Hematopoietic multipotent progenitor cell treated with erythropoietin and hydrocortisone succinate and interleukin-3 and kit ligand, for 6 days (in vitro differentiated cells): ENCODE measurements at regions not wholly inside any gene's neighbourhood (a gene's known extent, or its start where the extent isn't known, plus 50 kb on each side); places are given as distances from the start of the nearest gene placed in this dataset.
"Not testable (repeated sequence)": the region's sequence is repeated elsewhere in the genome, so short reads cannot be mapped to it uniquely, and the experiment has no call there.

Experiments used
- DNase-seq: peaks from one replicate; pipeline ENCODE4 v3.0.0-alpha.2; 2015

- peak; percentile 41 for DNase-seq
These were observed 70.0 kb downstream of the LMO4 start for GRCh38 chr1:87398641-87399040.

DNA sequence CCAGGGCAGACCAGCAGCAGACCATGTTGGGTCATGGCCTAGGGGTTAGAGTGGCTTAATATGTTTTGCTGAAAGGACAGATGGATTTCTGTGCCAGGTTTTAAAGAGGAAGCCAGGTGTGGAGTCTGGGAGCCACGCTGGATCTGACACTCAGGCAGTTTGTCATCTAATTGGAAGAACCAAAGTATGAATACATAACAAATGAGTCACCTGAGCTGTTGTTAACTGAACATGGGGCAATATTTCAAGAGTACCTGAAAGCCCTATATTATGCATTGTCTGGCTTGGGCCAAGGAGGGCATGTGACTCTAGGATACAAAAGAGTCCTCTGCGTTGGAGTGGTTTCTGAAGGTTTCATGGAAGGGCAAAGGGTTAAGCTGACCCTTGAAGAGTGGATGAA is 70.6 kb downstream of the LMO4 start:
- no peak for DNase-seq

DNA sequence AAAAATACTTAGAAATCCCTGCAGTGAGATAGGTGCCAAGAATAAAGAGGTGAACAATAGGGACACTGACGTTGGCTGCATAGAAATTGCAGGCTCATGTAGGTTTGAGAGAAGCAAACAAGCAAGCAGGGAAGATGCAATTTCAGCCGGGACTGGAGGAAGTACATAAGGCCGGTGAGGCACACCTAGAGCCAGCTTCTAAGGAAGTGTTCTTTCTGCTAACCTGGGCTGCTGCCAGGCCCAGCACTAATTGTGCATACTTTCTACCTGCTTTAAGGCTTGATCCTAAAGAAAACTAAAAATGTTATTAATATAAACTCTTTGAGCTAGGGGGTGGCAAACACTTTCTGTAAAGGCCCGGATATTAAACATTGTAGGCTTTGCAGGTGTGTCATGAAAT is 71.0 kb downstream of the LMO4 start:
- DNase-seq = no peak

DNA sequence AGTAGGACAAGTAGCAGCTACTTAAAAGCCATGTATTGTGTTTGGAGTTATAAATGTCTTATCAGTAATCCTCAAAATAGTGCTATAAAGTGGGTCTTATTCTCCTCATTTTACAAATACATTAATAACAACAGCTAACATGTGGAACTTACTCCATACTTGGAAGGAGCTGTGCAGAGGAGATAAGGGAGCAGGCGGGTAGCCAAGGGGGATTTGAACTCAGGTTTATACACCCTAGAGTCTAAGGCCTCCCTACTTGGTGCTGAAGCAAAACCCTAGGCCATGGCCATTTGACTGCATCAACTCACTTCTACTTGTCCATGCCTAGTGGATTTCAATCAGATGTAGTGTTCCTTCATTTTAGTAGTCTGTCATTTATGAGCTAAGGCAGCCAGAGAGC is 72.1 kb downstream of the LMO4 start:
- peak; percentile 39 for DNase-seq

- no peak for DNase-seq
These were observed 73.7 kb downstream of the LMO4 start for GRCh38 chr1:87402241-87403002.

DNA sequence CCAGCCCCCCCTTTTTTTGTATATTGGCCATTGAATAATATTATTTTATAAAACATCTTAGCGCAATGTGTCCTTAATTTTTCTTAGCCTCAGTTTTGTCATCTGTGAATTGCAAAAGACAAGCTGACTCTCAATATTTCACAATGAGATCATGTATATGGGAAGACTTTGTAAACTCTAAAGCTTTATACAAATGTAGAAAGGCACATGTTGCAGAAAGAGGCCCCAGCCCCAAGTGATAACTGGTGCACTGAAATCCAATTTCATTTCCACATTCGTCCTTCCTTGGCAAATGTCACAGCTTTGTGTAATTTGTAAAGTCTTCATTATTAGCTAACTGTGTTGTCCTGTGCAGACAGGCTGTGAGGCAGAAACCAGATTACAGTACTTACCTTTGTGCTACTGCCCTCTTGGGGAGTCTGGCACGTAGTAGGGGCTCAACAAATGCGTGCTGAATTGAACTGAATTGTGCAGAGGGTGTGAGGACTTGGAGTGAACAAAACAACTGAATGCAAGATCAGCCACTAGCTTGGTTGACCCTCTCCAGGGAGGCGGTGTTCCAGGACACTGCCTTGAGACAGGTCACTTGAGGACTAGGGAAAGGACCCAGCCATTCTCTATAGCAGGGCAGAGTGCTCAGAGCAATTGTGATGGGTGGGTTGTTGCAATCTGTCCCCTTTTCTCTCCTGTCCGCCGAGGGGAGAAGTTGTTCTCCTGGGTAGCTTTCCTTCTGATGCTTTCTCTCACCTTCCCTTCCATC is 74.6 kb downstream of the LMO4 start:
- no peak for DNase-seq

- DNase-seq = no peak
These were observed 75.6 kb downstream of the LMO4 start for GRCh38 chr1:87404296-87404695.

- no peak for DNase-seq
These were observed 80.1 kb downstream of the LMO4 start for GRCh38 chr1:87408665-87409248.

DNA sequence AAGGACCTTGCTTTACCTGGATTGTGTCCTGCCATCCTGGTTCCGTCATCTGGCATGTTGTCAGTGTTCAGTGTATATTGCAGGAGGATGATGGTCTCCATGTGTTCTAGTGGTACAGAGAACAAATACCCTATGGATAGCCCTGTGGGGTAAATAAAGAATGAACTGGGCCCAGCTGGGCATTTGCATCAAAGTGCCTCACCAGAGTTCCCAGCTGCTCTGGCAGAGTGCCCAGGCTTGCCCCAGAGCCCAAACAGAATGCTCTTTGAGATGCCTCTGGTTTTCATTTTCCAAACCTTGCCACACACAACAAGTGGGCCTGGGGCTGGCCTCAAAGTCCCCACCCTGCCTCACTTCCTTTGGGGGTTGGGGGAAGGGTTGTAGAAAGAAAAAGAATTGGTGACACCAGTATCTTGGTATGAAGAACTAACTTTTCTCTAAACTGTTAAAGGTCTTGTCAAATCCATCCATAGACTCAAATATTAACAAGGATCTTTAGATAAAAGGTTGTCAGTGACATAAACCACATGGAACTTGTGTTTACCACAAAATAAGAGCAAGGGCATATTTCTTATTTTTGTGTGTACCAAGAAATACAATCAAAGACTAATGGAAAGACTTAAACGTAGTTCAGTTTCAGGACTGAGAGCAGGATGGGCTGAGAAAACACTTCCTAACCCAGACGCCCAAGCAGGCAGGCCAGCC is 82.2 kb downstream of the LMO4 start:
- DNase-seq = no peak

- not testable (repeated sequence) for DNase-seq
These were observed 85.2 kb downstream of the LMO4 start for GRCh38 chr1:87413846-87414245.

DNA sequence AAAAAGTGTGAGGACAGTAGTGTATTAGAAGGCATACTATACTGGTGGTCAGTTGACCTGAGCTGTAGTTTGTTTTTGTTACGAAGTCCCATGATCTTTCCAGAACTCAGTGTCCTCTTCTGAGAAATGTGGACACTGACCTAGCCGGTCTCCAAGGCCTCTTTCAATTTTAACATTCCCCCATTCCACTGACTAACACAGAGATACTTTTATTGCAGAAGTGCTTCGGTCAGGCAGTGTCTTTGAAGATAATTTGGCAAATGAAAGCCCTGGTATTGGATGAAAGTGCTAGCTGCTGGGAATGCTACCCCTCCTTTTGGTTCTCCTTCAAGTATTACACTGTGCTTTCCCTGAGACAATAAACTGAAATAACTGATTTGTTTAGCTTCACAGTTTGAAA is 89.4 kb downstream of the LMO4 start:
- no peak for DNase-seq

DNA sequence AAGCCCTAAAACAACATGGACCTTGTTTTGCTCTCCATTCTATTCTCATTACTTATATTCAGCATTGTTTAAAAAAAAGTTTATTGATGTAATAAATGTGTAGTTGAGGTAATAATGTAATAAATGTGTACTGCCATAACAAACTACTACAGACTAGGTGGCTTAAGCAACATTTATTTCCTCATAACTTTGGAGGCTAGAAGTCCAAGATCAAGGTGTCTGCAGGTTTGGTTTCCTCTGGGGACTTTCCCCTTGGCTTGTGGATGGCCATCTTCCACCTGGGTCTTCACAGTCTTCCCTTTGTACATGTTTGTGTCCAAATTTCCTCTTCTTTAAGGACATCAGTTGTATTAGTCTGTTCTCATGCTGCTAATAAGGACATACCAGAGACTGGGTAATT is 93.1 kb downstream of the LMO4 start:
- no peak for DNase-seq

- no peak for DNase-seq
These were observed 95.9 kb downstream of the LMO4 start for GRCh38 chr1:87424541-87424940.

DNA sequence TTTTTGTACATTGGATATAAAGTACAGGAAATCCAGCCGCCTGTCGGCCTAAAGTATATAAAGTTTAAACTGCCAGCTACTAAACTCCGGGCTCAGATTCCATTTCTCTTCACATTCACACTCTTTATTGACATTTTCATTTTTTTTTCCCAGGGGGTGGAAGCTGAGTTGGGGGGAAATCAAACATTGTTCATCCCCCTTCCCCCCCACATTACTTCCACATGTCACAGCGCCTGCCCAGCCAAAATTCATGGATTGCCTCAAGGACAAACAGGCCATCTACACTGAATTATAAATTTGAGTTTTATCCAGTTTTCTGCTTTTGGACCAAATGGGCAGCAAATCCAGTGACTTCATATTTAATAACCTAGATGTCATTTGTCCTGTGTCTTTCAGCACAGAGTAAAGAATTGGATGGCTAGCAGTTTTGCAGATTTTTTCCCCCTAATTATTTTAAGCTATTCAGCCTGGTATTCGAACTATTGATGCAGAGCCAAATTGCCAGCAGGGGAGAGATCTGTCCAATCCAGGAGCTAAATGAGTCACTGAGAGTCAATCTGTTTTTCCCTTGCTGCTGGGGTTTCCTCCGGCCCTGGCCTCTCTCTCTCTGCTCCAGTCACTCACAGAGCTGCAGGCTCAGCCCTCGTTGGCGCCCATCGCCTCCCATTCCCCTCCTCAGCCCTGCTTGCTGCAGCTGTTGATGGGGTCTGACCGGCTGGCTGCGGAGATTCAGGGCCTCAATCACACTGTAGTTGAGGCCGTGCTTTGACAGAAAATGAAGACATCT is 98.0 kb downstream of the LMO4 start:
- DNase-seq = no peak

DNA sequence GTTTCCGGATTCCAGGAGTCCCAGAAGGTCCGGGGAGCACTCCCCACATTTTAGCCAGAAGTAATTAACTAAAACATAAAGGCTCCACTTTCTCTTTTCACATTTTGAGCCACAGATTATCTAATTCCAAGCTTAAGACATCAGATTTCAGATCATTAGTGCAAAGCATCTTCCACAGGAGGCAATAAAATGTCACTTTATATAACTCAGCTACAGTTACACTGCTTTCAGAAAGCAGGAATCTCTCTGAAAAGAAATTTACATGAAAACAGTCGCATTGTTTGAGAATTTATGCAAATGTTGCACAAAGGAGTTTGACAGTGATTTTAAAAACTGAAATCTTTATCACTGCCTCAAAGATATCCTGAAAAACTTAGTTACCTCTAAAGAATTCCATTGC is 99.7 kb downstream of the LMO4 start:
- no peak for DNase-seq

GRCh38 chr1:87428883-87429282 is 100.2 kb downstream of the LMO4 start:
- no peak for DNase-seq

DNA sequence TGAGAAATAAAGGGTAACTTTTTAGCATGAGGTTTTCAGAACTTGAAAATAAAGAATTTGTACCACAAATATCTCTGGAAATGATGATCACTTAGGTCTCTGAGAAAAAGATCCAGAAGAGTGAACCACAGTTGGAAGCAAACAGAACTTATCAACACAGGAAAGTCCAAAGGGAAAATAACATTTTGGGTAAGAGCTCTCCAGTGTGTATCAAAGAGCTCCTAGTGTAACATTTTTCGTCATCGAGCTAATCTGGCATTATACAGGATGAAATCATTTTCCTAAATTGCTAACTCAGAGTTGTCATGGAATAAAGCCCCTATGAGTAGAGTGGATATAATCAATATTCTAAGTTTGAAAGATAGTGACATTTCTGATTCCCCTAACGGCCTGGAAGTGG is 104.0 kb downstream of the LMO4 start:
- no peak for DNase-seq

GRCh38 chr1:87433101-87433500 is 104.4 kb downstream of the LMO4 start:
- DNase-seq = not testable (repeated sequence)

DNA sequence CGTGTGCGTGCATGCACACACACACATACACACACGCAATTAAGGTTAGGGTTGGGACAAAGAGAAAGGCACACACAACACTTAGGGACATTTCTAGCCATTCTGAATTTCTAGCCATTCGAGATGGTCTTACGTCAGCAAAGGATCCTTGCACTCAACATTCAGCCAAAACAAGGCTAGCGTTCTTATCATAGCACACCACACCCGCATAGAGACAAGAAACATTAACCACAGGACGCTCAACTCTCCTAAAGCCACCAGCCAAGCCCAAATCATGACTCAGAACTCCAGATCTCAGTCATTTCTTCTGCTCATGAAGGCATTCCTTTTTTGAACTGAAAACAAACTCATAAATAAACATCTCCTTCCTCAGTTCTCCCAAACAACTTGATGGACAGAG is 106.8 kb downstream of the LMO4 start:
- peak; percentile 98 for DNase-seq

GRCh38 chr1:87436115-87436514 is 107.4 kb downstream of the LMO4 start:
- peak; percentile 8 for DNase-seq

DNA sequence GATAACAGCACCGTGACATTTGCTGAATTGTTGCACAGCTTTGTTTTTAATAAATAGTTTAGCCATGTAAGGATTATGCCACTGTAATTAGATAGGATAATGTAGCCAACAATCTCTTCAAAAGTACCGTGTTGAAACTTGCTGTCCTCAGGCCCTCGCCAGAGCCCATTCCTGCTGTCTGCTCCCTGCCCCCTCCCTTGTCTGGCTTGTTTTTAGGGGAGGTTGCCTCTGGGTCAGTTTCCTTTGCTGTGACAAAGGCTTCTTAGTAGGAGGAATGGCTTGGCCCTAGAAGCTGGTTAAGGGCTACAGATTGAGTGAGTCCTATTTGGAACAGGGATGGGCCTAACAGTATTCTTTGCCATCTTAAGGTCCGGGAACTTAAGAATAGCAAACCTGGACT is 107.9 kb downstream of the LMO4 start:
- no peak for DNase-seq

DNA sequence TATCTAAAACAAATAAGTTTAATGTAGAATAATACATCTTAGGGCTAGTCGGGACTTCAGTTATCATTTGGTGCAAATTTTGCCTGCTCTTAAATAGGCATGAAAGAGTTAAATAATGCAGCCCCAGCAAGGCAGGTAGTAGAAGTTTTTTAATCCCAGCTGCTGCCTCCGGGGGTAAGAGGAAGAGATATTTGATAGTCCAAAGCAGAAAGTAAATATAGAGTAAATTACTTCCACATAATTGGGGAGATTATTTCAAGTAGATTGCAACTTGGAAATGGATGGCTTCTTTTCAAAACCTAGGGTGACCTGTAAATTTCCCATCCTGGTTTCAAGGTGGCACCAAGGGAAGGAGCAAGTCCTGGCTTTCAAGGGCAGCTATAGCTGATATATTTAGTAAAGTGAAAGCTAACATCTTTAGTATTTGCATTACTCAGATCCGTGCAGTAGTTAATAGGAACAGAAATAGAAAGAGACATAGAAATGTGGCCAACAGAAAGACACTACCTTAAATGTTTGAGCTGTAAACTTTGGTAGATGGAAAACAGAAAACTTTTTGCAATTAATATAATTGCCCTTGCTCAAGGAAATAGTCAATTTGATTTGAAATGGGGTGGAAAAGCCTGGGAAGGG is 109.1 kb downstream of the LMO4 start:
- no peak for DNase-seq
